Keratinocyte (primary cell): ENCODE measurements at regions not wholly inside any gene's neighbourhood (a gene's known extent, or its start where the extent isn't known, plus 50 kb on each side); places are given as distances from the start of the nearest gene placed in this dataset.

Experiments used
- EZH2 ChIP-seq: IDR thresholded peaks from one replicate; pipeline ENCODE4 v1.6.1; 2012; ENCODE audit warnings: inconsistent platforms, mild to moderate bottlenecking, low read length, moderate library complexity
- TF ChIP-seq, protein P1 (sequence below), 3 experiments: IDR thresholded peaks in 1 of 3; conservative IDR thresholded peaks in 1 of 3; optimal IDR thresholded peaks in 1 of 3; 2 replicates in 2 of 3; 3 replicates in 1 of 3; pipeline versions ENCODE3 to v1.5.1; 2011; ENCODE audit warnings: low read length in 3 of 3, mild to moderate bottlenecking in 3 of 3, moderate library complexity in 2 of 3, control low read depth in 1 of 3, inconsistent platforms in 1 of 3; ENCODE audit not compliant: insufficient read depth in 2 of 3; ENCODE audit errors: extremely low read depth in 1 of 3

DNA sequence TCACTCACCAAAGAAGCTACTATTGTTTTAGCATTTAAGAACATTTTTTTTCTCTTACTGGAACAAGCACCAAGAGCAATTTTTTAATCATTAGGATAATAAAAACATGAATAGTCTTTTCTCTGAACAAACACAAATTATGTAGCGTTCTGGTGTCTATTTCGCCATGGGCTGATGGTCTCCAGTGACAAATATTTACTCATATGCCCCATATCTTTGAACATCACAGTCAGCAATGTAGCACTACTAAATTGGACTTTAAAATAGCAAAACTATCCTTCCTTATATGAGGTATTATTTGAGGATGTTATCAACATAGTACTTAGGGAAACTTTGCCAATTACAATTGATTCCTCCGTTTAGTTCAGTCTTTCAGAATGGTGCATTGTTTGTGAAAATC, 1326.0 kb upstream of the ZEB2 start:
- TF ChIP-seq, protein P1, sequence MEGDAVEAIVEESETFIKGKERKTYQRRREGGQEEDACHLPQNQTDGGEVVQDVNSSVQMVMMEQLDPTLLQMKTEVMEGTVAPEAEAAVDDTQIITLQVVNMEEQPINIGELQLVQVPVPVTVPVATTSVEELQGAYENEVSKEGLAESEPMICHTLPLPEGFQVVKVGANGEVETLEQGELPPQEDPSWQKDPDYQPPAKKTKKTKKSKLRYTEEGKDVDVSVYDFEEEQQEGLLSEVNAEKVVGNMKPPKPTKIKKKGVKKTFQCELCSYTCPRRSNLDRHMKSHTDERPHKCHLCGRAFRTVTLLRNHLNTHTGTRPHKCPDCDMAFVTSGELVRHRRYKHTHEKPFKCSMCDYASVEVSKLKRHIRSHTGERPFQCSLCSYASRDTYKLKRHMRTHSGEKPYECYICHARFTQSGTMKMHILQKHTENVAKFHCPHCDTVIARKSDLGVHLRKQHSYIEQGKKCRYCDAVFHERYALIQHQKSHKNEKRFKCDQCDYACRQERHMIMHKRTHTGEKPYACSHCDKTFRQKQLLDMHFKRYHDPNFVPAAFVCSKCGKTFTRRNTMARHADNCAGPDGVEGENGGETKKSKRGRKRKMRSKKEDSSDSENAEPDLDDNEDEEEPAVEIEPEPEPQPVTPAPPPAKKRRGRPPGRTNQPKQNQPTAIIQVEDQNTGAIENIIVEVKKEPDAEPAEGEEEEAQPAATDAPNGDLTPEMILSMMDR (optimal IDR thresholded peaks at IDR 0.05 in 1 of 3, IDR thresholded peaks at IDR 0.05 in 1 of 3, conservative IDR thresholded peaks at IDR 0.05 in 1 of 3; ENCODE audit: extremely low read depth in 1 of 3, insufficient read depth in 2 of 3, low read length in 3 of 3), result no peak
- no peak for TF ChIP-seq EZH2
